T-helper 1 cell treated with Interleukin-12 subunit alpha and Interleukin-12 subunit beta and Interleukin-4 antibody, amounts not matched to agents 30 ng/mL and 1 ng/mL, for 36 hours (primary cell): ENCODE measurements at regions not wholly inside any gene's neighbourhood (a gene's known extent, or its start where the extent isn't known, plus 50 kb on each side); places are given as distances from the start of the nearest gene placed in this dataset.
"Not testable (repeated sequence)": the region's sequence is repeated elsewhere in the genome, so short reads cannot be mapped to it uniquely, and the experiment has no call there.

ENCODE experiments used
- intact Hi-C: fragments of 100-400 bp; cut with micrococcal nuclease; formaldehyde crosslinking; loops from one replicate; pipeline ENCODE4 v1.15.1; 2024

- intact Hi-C loops, result no loop called here
Measured at GRCh38 chr10:62496925-62497324, 122.8 kb downstream of the ZNF365 start.

- intact Hi-C loops, result no loop called here
Measured at GRCh38 chr10:62498271-62498670, 124.1 kb downstream of the ZNF365 start.

GRCh38 chr10:62500116-62500515 lies 125.9 kb downstream of the ZNF365 start:
- intact Hi-C loops, result not testable (repeated sequence)

- intact Hi-C loops, result no loop called here
Measured at GRCh38 chr10:62501547-62501946, 127.4 kb downstream of the ZNF365 start.

- intact Hi-C loops, result no loop called here
Measured at GRCh38 chr10:62502995-62503613, 128.9 kb downstream of the ZNF365 start.

GRCh38 chr10:62503872-62504271 lies 129.7 kb downstream of the ZNF365 start:
- intact Hi-C loops, result no loop called here

- intact Hi-C loops, result no loop called here
Measured at GRCh38 chr10:62506371-62506770, 132.2 kb downstream of the ZNF365 start.

- intact Hi-C loops, result no loop called here
Measured at GRCh38 chr10:62511238-62511637, 137.1 kb downstream of the ZNF365 start.

- intact Hi-C loops, result no loop called here
Measured at GRCh38 chr10:62511656-62512055, 137.5 kb downstream of the ZNF365 start.

- intact Hi-C loops, result no loop called here
Measured at GRCh38 chr10:62512732-62513475, 138.7 kb downstream of the ZNF365 start.

- intact Hi-C loops, result no loop called here
Measured at GRCh38 chr10:62514079-62514693, 140.0 kb downstream of the ZNF365 start.

GRCh38 chr10:62517252-62517651 lies 143.1 kb downstream of the ZNF365 start:
- intact Hi-C loops, result no loop called here

- intact Hi-C loops, result loop anchor here (5.0 to 10.0 kb wide), 5 partner anchors 262 to 775 kb away; partner anchors contain the start of gene RTKN2
Measured at GRCh38 chr10:62527019-62527827, 153.1 kb downstream of the ZNF365 start.

- intact Hi-C loops, result loop anchor here (1.0 to 10.0 kb wide), 14 partner anchors 36 to 994 kb away; partner anchors contain the start of genes EGR2, NRBF2 and RTKN2
Measured at GRCh38 chr10:62528441-62528840, 154.3 kb downstream of the ZNF365 start.

- intact Hi-C loops, result loop anchor here (2.0 to 10.0 kb wide), 8 partner anchors 37 to 993 kb away; partner anchors contain the start of gene RTKN2
Measured at GRCh38 chr10:62529396-62529795, 155.2 kb downstream of the ZNF365 start.

- intact Hi-C loops, result no loop called here
Measured at GRCh38 chr10:62534031-62534430, 159.9 kb downstream of the ZNF365 start.

GRCh38 chr10:62538606-62539005 lies 164.4 kb downstream of the ZNF365 start:
- intact Hi-C loops, result no loop called here

- intact Hi-C loops, result no loop called here
Measured at GRCh38 chr10:62540389-62540788, 166.2 kb downstream of the ZNF365 start.

- intact Hi-C loops, result no loop called here
Measured at GRCh38 chr10:62541811-62542210, 167.6 kb downstream of the ZNF365 start.

GRCh38 chr10:62543571-62544355 lies 169.6 kb downstream of the ZNF365 start:
- intact Hi-C loops, result no loop called here
